Brain pericyte (primary cell): ENCODE measurements at regions not wholly inside any gene's neighbourhood (a gene's known extent, or its start where the extent isn't known, plus 50 kb on each side); places are given as distances from the start of the nearest gene placed in this dataset.

Experiments
- DNase-seq: peaks from one replicate; pipeline ENCODE4 v3.0.0-alpha.2; 2012; ENCODE audit warnings: low read depth, low spot score

DNA sequence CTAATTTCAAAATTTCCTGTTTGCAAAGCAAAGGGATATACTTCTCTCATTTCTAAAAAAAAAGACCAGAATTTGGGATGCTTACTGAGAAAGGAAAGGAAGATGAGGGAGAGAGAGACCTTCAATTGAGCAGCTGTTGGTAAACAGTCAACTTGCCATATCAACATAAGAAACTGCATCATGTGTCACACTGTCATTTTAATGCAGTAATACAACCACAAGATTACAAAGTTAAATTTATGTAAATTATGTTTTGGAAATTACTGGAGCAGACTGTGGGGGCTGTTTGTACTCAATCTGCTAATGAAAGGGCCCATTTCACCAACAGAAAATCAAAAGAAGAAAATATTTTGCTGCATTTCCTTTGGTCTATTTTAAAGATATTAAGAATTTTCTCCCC is 370.4 kb upstream of the TMPO start:
- no peak for DNase-seq

DNA sequence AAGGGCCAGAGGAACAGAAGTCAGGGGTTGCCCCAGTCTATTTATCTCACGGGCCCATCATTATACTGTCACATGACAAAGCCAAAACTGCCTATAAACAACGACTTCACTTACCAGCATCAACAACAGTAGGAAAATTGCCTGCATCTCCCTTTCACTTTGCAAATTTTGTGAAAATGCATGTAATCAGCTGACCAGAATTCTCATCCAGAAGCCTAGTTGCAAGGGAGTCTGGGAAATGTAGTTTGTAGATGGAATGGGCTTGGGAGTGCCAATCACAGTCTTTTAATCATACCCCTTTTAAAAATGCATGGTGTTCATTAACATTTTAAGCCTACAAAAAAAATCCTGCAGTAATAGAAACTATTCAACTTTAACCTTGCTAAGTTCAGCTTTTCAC is 369.3 kb upstream of the TMPO start:
- no peak for DNase-seq

DNA sequence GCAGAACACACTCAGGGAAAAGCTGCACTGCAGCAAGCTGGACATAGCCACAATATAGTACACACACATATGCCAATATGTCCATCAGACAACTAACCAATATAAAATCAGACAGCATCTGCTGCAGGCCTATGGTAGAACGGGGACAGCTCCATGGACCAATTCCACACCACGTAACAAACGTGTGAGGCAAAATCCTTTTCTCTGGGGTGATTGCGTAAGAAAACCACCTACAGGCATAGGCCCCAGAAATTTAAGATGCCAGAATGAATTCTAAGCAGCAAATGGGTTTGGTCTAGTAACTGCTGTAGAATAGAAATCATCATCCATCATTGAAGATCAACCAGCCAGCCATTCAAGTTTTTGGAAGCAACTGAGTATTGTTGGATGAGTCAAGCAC is 368.9 kb upstream of the TMPO start:
- no peak for DNase-seq

GRCh38 chr12:98149270-98149669 is 366.1 kb upstream of the TMPO start:
- no peak for DNase-seq

- DNase-seq = no peak
Observed at GRCh38 chr12:98149691-98150210, 365.6 kb upstream of the TMPO start.

DNA sequence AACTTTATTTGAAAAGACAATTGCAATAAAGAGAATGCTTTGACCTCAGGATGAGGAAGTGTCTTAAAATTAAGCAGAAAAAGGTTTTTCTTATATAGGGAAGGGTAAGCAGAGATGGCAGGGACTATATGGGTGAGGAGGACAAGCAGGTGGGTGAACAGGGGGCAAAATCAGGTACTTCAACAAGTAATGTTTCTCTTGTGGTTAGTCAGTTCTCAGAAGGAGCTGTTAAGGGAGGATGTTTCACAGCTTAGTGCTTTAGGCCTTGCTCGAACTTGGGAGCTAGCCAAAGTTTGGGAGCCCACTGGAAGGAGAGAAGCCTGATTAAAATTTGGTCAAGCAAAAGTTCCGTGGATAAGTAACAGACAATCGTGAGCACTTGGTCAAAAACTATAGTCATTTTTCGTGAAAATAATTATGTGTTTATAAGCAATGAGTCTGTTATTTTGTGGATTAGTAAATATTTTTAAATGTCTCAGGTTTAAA is 364.2 kb upstream of the TMPO start:
- DNase-seq = no peak

- no peak for DNase-seq
Observed at GRCh38 chr12:98151984-98152383, 363.4 kb upstream of the TMPO start.

GRCh38 chr12:98154850-98155249 is 360.5 kb upstream of the TMPO start:
- no peak for DNase-seq

GRCh38 chr12:98156697-98157096 is 358.7 kb upstream of the TMPO start:
- no peak for DNase-seq

- DNase-seq = no peak
Observed at GRCh38 chr12:98162906-98163678, 352.3 kb upstream of the TMPO start.

- no peak for DNase-seq
Observed at GRCh38 chr12:98172304-98172703, 343.1 kb upstream of the TMPO start.

GRCh38 chr12:98172801-98173200 is 342.6 kb upstream of the TMPO start:
- DNase-seq = no peak

- no peak for DNase-seq
Observed at GRCh38 chr12:98173773-98174427, 341.5 kb upstream of the TMPO start.

DNA sequence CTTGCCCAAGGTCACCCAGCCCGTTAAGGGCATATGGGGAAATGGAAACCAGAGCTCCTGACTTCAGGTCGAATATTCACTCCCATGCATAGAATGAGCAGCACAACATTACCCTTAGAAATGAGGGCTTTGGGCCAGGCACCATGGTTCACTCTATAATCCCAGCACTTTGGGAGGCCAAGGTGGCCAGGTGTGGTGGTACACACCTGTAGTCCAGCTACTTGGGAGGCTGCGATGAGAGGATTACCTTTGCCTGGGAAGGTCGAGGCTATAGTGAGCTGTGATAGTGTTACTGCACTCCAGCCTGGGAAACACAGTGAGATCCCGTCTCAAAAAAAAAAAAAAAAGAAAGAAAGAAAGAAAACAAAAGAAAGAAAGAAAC is 341.0 kb upstream of the TMPO start:
- no peak for DNase-seq

DNA sequence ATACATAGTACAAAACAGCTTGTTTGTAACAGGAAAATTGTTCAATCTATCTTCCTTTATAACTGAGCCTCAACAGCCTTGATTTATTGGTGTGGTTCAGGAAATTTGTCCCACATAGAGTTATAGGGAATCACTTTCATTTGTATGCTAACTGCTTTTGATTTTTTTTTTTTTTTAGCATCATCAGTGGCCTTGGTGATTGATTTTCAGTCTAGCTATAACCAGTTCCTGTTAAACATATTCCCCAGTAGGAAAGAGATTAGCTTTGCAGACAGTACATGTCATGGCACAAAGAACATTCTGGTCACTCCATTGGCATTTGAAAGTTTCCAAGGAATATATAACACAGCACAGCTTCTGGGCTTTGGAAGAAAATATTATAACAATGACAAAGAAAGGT is 337.3 kb upstream of the TMPO start:
- no peak for DNase-seq

GRCh38 chr12:98179151-98179550 is 336.2 kb upstream of the TMPO start:
- DNase-seq = no peak

- DNase-seq = no peak
Observed at GRCh38 chr12:98180603-98181002, 334.8 kb upstream of the TMPO start.

GRCh38 chr12:98182821-98183220 is 332.6 kb upstream of the TMPO start:
- no peak for DNase-seq

DNA sequence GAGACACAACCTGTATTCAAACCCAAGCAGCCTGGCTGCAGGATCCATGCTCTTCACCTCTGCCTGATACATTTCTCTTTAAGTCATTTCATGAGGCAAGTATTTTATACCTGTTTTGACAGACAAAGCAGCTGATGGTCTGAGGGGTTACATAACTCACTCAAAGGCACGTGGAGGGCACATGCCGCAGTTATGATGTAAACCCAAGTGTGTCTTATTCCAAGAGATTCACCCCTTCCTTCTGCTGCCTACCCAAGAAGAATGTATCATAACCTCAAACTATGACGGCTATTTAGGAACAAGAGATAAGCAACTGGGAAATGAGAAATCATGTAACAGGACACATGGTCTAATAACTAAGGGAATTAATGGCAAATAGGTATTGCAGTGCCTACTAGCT is 329.8 kb upstream of the TMPO start:
- no peak for DNase-seq

DNA sequence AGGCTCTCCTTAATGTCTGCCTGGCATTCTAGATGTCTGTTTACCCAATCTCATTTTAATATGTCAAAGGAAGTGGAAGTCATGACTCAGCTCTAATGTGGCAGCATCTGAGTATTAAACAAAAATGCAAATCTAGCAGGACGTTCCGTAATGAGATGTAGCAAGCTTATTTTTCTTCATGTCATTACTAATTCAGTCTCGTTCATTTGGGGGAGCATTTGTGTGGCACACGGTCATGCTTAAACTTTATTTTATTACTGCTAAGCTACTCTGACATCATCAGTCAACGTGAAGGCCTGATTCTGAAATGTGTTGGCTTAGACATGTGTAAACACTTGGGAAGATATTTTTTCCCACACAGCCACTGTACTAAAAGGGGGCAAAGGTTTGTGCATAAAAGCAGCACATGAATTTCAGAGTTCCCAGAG is 326.7 kb upstream of the TMPO start:
- DNase-seq = no peak

- no peak for DNase-seq
Observed at GRCh38 chr12:98194591-98194990, 320.8 kb upstream of the TMPO start.

GRCh38 chr12:98198261-98198982 is 317.0 kb upstream of the TMPO start:
- DNase-seq = no peak
